ENCODE measurements at regions not wholly inside any gene's neighbourhood (a gene's known extent, or its start where the extent isn't known, plus 50 kb on each side); places are given as distances from the start of the nearest gene placed in this dataset.

DNA sequence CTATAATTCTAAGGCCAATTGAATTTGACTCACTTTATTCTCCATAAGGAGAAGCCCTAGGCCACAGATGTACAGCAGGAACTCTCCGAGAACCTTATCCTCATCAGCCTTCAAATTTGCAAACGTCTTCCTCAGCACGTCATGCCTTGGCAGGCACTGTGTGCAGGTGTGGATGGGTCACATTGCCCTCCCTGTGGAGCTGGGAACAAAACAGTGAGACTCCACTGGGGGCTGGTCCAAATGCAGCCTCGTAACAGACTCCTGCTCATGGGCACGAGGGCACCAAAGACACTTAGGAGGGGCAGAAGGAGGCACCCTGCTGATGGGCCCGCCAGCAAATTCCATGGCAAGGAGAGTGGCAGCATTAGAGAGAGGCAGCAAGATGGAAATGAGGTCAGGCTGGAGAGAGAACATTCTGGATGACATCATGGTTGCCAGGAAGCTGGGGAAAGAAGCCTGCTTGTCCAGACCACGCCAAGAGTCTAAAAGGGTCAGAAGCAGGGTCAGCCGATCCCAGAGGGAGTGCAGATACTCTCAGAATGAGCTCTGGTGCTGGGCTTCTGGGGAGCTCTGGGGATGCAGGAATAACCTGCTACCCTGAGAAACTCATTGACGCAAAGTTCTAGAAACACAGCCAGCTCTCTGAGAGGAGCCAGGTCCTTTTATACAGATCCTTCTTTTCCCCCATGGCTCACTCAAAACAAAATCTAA is 242.2 kb downstream of the B3GLCT start:
- no peak for DNase-seq (ENCODE audit: low read depth, low spot score)

DNA sequence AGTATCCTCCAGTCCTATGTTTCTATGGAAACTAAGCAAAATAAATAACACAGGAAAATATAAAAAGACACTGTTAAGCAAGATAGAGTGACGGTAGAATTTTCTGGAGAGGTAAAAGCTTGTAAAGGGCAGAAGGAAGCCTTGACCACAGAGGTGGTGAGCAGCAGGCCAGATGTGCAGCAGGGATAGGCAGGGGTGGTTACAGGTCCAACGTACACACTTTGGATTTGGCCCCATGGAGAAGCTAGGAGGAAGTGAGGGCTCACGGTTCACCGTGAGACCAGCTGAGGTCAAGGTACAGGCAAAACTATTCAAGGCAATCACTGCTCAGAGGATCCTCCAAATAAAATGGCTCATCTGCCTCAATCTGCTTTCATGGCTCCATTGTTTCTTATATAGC is 242.8 kb downstream of the B3GLCT start:
- DNase-seq (ENCODE audit: low read depth, low spot score), result no peak

GRCh38 chr13:31444266-31444856 is 244.6 kb downstream of the B3GLCT start:
- no peak for DNase-seq (ENCODE audit: low read depth, low spot score)

DNA sequence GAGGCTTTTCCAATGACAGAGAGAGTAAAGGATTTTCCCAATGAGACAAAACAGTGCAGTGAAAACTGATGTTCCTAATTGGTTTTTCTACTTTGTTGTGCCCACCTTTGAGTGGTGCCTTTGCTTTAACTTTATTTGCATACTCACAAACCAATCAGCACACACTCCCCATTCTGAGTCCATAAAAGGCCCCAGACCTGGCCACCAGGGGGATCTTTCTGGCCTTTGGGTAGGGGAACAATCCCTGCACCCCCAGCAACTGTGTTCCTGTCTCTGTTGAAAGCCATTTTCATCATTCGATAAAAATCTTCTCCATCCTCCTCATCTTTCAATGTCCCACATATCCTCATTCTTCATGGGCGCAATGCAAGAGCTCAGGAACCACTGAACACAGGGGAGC is 252.8 kb downstream of the B3GLCT start:
- no peak for DNase-seq (ENCODE audit: low read depth, low spot score)

DNA sequence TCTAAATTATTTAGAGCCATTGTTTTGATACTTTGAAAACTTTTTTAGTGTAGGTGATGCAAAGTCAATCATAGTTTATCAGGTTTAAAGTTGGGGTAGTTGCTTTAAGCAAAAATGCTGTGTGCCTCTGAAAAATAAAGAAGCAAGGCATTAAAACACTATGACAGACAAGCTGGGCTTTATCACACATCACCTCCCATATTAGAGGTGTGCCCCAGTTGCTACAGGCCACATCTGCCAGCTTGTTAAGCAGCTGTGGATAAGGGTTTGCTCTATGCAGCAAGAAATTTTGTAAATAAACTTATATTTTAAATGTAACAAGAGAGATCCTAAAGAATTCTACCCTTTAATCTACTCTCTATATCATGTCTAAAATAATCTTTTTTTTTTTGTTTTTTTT is 255.8 kb downstream of the B3GLCT start:
- DNase-seq (ENCODE audit: low read depth, low spot score), result no peak

DNA sequence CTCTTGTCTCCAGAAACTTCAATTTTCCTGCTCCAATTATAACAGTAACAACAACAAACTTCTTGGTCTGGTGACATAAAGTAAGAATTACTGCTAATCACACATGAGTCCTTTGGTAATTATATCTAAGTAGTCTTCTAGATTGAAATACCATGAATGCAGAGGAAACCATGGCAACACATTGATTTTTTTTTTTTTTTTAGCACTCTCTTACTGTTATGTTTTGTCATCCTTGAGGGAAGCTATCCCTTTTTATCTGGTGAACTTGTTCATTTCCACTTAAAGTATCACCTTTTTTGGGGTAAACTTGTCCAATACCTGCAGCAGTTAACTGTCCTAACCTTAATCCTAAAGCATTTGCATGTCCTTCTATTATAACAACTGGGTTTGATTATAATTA is 256.3 kb downstream of the B3GLCT start:
- no peak for DNase-seq (ENCODE audit: low read depth, low spot score)

DNA sequence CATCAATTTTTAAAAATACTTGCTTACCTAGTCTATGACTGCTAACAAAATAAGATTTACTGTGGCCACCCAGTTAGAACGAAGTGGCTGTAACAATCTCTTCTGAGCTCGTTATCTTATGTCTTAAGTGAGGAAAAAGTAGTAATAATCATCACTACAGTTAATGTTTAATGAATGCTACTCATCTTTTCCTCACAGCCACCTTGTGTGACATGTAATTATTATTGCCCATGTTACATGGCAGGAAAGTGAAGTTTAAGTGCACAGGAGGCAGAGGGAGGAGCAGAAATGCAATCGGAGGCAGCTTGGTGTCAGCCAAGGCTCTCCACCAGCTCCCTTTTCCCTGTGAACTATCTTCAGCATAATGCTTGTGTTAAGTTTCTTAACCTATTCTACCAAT is 260.3 kb downstream of the B3GLCT start:
- no peak for DNase-seq (ENCODE audit: low read depth, low spot score)

DNA sequence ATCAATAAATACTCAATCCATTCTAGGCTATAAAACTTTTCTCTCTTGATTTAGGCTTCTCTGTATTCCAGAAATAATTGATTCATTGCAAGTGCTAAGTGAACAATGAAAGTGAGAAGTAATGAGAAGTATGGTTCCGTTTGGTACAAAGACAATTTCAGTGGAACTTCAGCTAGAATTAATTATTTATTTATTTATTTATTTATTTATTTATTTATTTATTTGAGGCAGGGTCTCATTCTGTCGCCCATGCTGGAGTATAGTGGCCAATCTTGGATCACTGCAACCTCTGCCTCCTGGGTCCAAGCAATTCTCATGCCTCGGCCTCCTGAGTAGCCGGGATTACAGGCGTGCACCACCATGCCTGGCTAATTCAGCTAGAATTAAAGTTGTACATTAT is 262.1 kb downstream of the B3GLCT start:
- DNase-seq (ENCODE audit: low read depth, low spot score), result no peak

DNA sequence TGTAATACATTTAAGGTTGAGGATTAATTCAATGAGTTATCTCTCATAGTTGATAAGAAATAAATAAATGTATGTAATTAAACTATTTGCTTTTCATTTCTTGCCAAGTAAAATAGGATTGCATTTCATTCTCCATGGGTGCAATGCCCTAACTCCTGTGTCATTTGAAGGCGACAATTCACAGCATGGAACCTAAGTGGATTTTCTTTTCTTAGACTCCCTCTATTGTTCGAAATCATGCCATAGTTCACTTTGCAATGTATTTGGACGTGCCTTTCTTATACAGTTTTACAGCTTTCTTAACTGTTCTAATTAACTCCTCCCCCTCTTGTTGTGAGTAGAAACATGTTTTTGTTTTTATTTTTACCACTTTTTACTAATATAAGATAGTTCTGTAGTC is 263.0 kb downstream of the B3GLCT start:
- no peak for DNase-seq (ENCODE audit: low read depth, low spot score)

- no peak for DNase-seq (ENCODE audit: low read depth, low spot score)
Measured at GRCh38 chr13:31468114-31468902, 268.5 kb downstream of the B3GLCT start.

GRCh38 chr13:31469377-31469776 is 269.6 kb downstream of the B3GLCT start:
- no peak for DNase-seq (ENCODE audit: low read depth, low spot score)

GRCh38 chr13:31476266-31476665 is 263.1 kb upstream of the RXFP2 start:
- no peak for DNase-seq (ENCODE audit: low read depth, low spot score)

DNA sequence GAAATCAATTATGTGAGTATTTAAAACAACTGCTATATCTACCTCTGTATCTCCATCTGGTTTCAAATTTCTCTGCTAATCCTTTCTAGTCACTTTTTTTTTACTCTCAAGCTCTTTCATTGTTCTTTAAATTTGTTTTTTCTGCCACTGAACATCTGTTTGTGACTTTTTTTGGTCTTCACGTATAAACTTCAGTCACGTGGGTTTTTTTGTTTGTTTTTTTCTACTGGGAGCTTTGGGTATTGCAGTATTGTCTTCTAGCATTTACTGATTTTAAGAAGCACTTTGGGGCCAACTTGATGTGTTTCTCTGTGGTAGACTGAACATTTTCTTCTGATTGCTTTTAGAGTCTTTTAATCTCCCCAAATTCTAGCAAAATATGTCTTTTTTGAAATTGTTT is 262.6 kb upstream of the RXFP2 start:
- no peak for DNase-seq (ENCODE audit: low read depth, low spot score)

- peak; percentile 55 for DNase-seq (ENCODE audit: low read depth, low spot score)
Measured at GRCh38 chr13:31477961-31478360, 261.4 kb upstream of the RXFP2 start.

- DNase-seq (ENCODE audit: low read depth, low spot score), result no peak
Measured at GRCh38 chr13:31485183-31485582, 254.1 kb upstream of the RXFP2 start.

DNA sequence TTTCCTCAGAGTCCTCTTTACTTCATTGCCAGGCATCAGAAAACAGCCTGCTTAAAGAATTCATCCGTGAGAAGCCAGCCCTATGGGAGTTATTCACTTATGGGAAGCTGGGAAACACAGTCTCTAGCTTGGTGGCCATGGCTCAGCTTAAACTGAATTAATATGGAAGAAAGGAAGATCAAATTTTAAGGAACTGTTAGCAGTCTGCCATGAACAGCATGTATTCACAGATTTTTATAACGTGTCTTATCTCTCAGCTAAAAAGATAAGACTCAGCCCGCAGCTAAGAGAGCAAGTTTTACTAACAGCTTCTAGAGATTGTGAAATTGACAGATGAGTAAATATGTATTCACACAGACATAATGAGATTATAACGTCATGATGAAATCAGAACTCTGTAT is 253.7 kb upstream of the RXFP2 start:
- no peak for DNase-seq (ENCODE audit: low read depth, low spot score)

- DNase-seq (ENCODE audit: low read depth, low spot score), result no peak
Measured at GRCh38 chr13:31495336-31495735, 244.0 kb upstream of the RXFP2 start.

GRCh38 chr13:31499274-31499673 is 240.1 kb upstream of the RXFP2 start:
- no peak for DNase-seq (ENCODE audit: low read depth, low spot score)

DNA sequence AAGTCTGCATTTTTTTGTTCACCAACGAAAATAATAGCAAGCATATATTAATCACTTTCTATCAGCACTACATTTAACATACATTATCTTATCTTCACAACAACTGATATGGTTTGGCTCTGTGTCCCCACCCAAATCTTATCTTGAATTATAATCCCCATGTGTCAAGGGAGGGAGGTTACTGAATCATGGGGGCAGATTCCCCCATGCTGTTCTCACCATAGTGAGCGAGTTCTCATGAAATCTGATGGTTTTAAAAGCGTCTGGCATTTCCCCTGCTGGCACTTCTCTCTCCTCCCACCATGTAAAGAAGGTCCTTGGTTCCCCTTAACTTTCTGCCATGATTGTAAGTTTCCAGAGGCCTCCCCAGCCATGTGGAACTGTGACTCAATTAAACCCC is 235.7 kb upstream of the RXFP2 start:
- no peak for DNase-seq (ENCODE audit: low read depth, low spot score)

DNA sequence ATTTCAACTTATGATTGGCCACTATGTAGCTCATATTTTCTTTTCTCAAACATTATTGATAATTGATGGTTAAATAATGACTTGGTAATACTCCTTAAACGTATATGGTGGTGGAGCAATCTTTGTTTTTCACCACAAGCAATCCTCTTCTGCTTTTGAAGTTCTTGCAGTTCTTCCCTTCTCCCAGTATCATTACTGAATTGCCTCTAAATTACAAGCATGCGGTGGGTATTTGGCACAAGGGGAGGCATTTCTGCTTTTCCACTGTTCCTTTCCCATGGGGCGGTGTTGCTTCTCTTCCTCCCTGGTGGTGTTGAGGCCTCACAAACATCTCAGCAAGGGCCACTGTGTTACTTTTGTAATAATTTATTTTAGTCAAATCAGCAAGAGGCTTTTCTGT is 234.4 kb upstream of the RXFP2 start:
- DNase-seq (ENCODE audit: low read depth, low spot score), result no peak

DNA sequence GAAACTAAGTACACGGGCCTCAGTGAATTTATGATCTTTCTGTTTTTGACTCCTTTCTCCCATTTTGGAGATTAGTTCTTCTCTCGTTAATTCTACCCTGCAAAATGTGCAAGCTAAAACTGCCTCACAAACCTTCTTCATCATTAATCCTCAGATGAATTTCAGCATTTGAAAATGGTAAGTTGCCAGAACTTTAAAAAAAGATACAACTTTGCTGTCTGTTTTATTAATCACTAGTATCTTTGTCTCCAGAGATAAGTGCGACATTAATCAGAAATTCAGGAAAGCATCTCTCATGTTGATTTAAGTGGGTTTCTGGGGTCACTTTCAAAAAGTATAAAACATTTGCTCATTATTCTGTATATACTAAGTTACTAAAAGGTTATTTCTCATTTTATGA is 227.0 kb upstream of the RXFP2 start:
- DNase-seq (ENCODE audit: low read depth, low spot score), result no peak

DNA sequence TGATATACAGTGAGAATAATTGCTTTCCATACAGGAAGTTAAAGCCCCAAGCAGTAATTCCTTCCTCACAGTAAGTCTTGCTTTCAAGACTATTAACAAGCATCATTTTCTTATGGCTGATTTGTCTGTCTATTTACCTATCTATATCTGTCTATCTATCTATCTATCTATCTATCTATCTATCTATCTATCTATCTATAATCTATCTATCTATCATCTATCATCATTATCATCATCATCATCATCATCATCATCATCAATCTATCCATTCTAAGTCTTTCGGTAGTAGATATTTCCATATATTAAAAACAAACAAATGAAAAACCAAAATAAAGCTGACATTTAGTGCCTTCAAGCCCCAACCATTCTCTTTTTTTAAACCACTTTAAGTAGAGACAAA is 224.4 kb upstream of the RXFP2 start:
- DNase-seq (ENCODE audit: low read depth, low spot score), result no peak

DNA sequence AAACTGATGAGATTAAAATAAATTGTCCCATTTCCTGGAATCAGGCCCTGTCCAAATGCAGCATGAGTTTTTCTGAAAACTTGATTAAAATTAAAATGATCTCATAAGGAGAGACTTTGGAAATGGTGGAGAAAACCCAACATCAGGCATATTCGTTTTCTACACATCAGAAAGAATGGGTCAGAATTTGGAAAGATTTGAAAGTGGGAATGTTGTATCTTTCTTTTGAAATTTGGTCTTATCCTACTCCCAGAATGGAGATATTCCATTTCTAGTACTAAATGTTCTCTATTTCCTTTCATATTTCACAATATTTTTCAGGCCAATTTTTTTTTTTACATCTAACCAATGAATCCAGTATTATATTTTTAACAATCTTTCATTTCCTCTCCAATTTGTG is 223.9 kb upstream of the RXFP2 start:
- no peak for DNase-seq (ENCODE audit: low read depth, low spot score)

Measured in brain pericyte (primary cell).